ENCODE measurements at regions not wholly inside any gene's neighbourhood (a gene's known extent, or its start where the extent isn't known, plus 50 kb on each side); places are given as distances from the start of the nearest gene placed in this dataset.
"Not testable (repeated sequence)": the region's sequence is repeated elsewhere in the genome, so short reads cannot be mapped to it uniquely, and the experiment has no call there.

DNA sequence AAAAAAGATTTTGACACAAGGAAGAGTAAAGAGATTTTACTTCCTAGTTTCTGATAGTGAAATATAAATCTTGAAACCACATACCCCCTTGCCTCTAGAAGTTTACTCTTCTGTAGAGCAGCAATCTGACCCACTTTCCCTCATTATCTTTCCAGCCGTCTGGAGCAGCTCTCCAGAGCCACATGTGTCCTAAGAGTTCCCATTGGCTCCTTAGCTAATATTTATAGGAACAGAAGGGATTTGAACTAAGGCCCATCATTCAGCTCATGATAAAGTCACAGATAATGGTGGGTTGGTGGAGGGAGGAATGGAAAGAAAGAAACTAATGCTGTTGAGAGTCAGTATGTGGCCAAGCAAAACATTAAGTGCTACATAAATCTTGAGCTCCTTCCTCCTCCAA is 121.8 kb downstream of the INHBA start:
- peak in 2 of 11 donors; percentile 6 to 13 for DNase-seq (ENCODE audit: extremely low read depth in 1 of 11, low read depth in 9 of 11, low spot score in 4 of 11)

DNA sequence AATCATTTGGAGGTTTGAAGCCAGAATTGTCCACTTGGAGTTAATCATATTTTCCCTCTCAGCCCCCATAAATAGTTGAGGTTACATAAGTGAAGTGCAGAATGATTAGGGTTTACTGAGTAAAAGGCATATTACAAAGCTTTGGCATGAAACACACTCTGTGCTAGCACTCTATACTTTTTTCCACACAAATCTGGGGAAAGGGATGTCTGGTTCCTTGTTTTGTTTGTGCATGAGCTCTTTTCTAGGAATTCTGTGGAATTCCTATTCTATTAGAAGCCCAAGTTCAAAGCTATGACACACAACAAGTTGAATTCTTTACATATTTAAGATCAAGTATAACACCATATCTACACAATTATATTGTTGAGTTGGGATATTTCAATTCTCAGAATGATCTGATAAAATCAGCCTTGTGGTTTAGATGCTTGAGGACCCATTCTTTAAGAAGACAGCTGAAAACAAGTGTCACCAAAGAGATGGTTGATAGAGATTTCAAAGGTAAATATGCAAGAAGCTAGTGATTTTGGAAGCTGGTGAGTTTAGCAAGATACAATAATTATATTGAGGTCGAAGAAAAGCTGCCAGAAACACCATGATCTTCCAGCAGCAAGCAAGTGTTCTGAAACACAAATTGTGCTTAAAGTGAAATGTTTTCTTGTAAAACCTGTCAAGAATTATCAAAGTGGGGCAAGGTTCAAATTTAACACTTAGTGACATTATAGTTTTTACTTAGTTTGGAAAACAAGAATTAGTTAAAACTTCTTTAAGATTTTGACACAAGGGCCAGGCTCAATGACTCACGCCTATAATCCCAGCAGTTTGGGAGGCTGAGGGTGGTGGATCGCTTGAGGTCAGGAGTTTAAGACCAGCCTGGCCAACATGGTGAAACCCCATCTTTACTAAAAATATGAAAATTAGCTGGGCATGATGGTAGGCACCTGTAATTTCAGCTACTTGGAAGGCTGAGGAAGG is 122.6 kb downstream of the INHBA start:
- no peak for DNase-seq (ENCODE audit: extremely low read depth in 1 of 11, low read depth in 9 of 11, low spot score in 4 of 11)

DNA sequence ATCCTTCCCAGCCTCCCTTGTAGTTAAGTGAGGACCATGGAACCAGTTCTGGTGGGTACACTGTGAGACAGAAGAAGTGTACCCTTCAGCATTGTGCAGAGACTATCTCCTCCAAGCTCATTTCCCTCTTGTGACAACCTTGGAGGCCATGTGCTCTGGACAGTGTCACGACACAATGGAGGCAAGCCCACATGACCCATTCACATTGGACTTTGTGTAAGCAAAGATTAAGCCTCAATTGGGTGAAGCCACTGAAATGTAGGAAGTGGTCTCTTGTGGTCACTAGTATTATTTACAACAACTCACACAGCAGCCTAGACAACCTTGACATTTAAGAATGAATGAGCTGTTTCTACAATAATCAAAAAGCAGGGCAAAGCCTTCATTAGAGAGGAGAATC is 124.2 kb downstream of the INHBA start:
- no peak for DNase-seq (ENCODE audit: extremely low read depth in 1 of 11, low read depth in 9 of 11, low spot score in 4 of 11)

DNA sequence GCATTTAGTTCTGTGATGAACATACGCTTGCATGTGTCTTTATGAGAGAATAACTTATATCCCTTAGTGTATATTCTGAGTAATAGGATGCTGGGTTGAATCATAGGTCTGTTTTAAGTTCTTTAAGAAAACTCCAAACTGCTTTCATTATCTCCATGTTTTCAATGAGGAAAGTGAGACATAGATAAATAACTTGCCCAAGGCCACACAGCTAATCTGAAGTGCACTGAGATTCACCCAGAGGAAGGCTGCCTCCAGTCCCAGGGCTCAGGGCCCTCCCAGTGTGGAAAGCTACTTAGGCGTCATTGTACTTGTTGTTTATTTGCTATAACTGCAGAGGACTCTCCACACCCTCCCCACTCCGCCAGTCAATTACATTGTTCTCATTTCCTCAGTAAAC is 126.7 kb downstream of the INHBA start:
- DNase-seq (ENCODE audit: extremely low read depth in 1 of 11, low read depth in 9 of 11, low spot score in 4 of 11), result no peak

DNA sequence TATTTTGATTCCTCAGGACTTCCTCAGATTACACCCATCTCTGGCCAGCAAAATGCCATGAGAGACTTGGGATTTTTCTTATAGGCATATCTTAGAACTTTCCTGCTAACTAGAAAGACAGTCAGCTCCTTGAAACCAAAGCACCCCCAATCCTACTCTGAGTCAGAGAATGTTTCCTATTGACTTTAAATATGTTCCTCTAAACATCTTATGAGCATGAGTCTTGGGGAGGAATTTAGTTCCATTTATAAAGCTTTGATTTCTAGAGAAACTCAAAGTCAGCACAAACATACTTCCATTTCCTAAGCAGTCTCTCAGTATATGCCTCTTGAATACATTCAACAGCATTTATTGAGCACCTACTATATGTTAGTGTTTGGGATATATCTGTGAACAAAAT is 128.5 kb downstream of the INHBA start:
- DNase-seq (ENCODE audit: extremely low read depth in 1 of 11, low read depth in 9 of 11, low spot score in 4 of 11), result no peak

DNA sequence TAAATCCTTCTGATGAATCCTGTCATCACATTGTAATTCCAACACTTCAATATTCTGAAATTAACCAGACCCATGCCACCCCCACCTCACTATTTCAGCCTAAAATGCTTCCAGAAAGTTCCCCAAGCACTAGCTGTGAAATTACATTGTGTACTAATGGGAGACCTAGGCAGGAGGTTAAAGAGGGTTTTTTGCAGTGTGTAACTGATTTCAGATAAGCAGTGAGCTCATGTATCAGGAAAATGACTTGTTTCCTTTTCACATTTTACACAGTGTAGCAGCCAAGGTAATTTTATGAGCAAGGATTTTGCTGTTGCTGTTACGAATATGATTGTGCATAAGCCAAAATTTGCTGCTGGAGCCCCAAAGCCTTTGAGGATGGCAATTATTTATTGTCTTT is 129.0 kb downstream of the INHBA start:
- no peak for DNase-seq (ENCODE audit: extremely low read depth in 1 of 11, low read depth in 9 of 11, low spot score in 4 of 11)

DNA sequence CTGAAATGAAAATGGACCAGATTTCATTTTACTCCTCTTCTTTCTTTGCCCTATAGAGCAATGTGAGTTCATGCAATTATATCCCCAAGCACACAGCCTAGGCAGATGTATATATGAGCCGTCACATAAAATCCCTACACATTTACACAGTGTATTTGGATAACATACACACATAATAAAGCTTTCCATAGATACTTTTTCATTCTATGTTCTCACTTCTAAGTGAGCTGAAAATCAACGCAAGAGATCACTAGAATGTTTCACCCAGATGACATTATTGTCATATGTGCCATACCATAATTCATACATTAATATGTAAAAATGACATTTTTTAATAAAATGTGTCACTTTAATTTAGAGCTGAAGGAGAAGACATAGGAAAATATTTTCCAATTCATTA is 129.4 kb downstream of the INHBA start:
- no peak for DNase-seq (ENCODE audit: extremely low read depth in 1 of 11, low read depth in 9 of 11, low spot score in 4 of 11)

DNA sequence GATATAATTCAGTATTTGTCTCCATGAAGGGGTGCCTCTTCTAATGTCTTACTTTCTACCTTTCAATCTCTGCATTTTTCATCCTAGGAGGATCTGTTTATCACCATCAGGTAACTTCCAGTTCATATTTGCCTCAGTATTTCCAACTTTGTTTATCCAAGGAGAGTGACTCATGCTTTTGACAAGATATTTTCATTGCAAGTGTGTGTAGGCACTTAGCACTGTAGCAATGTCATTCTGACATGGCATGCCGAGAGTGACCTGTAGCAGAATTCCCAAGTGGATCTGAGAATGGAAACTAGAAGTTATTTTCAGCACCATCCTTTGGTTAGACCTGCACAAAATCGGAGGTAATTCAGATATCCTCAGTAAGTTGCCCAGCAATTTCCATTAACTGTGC is 129.9 kb downstream of the INHBA start:
- DNase-seq (ENCODE audit: extremely low read depth in 1 of 11, low read depth in 9 of 11, low spot score in 4 of 11), result no peak

DNA sequence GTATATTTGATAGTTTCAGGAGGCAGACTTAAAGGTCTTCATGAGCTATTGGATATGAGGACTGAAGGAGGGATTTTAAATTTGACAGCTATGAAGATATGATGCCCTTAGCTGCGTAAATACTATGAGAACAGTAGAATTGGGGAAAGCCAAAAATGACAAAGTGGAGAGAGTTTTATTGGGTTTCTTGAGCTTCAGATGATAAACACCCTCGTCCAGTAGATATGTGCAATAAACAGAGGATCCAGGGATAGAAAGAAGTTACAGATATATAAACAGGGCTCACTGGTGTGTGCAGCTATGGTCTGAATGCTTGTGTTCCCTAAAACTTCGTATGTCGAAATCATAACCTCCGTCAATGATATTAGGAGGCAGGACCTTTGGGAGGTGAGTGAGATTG is 131.3 kb downstream of the INHBA start:
- no peak for DNase-seq (ENCODE audit: extremely low read depth in 1 of 11, low read depth in 9 of 11, low spot score in 4 of 11)

DNA sequence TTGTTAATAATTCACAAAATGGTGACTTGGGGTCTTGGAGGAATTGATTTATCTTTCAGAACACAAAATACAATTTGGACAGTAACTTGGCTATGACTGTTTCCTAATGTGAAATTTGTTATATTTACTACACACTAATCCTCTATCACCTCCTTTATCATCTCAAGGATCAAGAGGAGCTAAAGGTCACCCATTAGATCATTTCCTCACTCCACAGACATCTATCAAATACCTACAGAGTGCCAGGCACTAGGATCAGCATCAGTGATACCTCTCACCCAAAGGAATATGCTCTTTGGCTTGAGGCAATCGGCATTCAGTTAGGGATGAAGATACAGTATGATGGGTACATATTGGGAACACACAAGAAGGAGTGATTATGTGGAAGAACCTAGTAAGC is 132.1 kb downstream of the INHBA start:
- DNase-seq (ENCODE audit: extremely low read depth in 1 of 11, low read depth in 9 of 11, low spot score in 4 of 11), result no peak

DNA sequence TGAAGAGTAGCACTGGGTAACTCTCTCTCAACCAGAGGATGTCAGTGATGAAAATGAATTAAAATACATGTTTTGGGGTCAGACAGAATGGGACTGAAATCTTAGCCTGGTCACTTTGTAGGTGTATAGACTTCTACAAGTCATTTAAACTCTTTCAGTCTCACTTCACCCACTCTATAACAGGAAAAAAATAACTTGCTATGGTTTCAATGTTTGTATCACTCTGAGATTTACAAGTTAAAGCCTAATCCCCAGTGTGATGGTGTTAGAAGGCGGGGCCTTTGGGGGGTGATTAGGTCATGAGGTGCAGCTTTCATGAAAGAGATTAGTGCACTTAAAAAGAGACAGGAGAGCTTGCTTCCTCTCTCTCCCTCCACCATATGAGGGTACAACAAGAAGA is 134.8 kb downstream of the INHBA start:
- no peak for DNase-seq (ENCODE audit: extremely low read depth in 1 of 11, low read depth in 9 of 11, low spot score in 4 of 11)

DNA sequence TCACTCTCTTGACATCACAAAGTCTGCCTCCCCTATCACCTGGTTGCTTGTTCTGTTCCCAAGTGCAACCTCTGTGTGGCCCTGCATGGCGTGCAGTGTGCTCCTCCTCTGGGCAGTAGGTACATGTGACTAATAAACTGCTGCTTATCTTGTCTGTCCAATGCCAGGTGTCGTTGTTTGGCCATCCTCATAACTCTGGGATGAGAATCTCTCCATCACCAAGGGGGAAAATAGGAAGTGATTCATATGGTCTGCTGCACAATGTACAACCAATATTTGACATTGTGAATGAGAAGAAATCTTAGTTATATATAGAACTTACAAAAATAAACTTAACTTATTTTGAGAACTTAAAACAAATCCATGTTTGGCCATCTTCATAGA is 135.2 kb downstream of the INHBA start:
- no peak for DNase-seq (ENCODE audit: extremely low read depth in 1 of 11, low read depth in 9 of 11, low spot score in 4 of 11)

DNA sequence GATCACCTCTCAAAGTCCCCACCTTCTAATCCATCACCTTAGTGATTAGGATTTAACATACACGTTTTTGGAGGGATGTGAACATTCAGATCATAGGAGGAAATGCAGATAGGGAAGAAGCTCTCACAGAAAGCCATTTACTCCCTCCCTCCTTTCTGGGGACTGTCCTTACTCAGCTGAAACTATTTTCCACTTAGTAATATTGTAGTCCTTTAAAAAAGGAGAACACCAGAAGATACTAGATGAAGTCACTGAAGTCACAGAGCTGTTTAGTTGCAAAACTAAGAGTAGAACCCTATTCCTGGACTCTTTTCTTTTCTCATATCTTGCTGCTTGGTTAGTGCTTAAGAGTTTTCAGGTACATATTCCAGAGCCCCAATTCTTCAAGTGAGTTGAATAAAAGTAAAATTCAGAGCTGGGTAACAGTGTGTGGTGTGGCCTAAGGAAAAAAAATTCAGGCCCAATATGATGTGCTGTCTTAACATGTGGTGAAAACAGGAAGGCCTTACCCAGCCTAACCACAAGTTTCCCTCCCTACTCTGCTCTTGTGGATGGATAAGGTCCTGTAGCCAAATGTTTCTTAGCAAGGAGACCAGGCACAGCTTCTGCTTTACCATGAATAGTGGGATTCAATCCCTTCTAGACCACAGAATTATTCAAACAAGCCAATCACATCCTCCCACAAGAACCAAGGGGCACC is 135.7 kb downstream of the INHBA start:
- no peak for DNase-seq (ENCODE audit: extremely low read depth in 1 of 11, low read depth in 9 of 11, low spot score in 4 of 11)

DNA sequence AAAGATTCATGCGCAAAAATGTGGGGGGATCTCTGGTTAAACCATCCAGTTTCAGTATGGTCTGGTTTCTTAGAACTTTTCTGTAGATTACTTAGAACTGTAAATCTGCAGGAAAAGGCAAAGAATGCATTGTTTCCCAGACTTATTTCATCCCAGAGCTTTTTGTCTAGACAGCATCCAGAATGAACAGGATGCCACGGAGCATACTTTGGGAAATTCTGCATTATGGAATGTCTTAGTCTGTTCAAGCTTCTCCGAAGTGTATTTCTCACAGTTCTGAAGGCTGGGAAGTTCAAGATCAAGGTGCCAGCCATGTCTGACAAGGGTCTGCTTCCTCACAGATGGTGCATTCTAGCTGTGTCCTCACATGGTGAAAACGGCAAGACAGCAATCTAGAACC is 136.3 kb downstream of the INHBA start:
- no peak for DNase-seq (ENCODE audit: extremely low read depth in 1 of 11, low read depth in 9 of 11, low spot score in 4 of 11)

DNA sequence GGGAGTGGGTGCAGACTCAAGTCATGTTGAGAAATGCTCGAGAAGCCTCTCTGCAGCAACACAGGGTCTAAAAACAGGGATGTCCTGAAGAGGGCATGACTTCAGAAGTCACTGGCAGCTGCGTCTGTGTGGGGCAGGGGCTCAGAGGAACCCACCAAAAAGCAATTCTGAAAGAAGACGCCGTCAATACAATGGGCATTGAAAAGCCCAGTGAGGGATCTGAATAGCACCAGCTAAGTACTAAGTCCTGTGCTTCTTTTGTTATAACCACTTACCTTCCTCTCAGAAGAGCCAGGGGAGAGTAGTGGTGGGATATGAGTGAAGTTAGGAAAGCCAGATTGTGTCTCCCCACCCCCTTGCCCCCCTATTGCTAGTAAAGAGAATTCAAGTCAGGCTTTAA is 137.2 kb downstream of the INHBA start:
- DNase-seq (ENCODE audit: extremely low read depth in 1 of 11, low read depth in 9 of 11, low spot score in 4 of 11), result no peak

DNA sequence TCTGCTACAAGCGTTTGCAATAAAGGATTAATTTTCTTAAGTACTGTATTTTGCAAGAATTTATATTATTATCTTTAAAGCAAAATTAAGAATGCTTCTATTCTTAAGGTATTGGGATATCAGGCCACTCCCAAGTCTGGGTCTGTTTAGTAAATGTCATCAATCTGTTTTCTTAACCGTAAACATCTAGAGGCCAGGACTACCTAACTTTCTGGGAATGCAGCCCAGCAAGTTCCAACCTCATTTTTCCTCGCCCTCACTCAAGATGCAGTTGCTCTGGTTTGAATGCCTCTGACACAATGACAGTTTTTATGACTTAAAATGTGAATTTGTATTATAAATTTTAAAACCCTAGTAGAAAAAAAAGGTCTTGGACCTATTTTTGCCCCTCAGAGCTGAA is 143.5 kb downstream of the INHBA start:
- no peak for DNase-seq (ENCODE audit: extremely low read depth in 1 of 11, low read depth in 9 of 11, low spot score in 4 of 11)

DNA sequence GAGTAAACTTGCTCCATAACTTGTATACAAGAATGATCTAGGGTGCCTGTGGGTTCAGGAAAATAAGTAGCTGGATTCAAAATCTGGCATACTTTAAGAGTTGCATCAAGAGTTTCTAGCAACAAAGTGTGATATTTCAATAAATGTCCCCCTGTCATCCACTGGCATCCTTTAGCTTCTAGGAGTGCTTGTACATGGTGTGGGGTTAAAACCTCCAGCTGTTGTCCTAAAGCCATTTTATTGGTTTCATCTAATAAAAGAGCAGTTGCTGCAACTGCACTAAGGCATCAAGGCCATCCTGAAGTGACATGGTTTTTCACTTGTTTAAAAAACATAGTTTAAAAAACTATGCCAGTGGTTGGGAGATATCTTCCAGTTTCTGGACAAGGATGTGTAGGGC is 148.4 kb downstream of the INHBA start:
- DNase-seq (ENCODE audit: extremely low read depth in 1 of 11, low read depth in 9 of 11, low spot score in 4 of 11), result no peak

DNA sequence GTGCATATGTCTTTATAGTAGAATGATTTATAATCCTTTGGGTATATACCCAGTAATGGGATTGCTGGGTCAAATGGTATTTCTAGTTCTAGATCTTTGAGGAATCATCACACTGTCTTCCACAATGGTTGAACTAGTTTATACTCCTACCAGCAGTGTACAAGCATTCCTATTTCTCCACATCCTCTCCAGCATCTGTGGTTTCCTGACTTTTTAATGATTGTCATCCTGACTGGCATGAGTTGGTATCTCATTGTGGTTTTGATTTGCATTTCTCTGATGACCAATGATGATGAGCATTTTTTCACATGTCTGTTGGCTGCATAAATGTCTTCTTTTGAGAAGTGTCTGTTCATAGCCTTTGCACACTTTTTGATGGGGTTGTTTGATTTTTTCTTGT is 152.8 kb downstream of the INHBA start:
- DNase-seq (ENCODE audit: extremely low read depth in 1 of 11, low read depth in 9 of 11, low spot score in 4 of 11), result not testable (repeated sequence)

DNA sequence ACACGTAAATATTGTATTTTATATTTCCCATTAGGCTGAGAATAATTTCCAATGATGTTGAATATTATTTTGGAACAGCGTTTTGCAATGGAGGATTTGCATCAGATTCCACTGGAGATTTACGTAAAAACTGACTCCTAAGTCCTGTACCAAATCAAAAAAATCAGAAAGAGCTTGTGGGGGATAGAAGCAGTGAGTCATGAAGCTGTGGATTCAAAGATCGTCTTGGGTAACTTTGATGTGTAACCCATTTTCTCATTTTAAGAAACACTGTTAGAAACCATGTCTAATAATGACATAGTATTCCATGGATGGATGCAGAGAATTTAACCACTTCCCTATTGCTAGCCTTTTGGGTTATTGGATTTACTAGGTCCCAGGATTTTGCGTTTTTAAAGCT is 158.6 kb downstream of the INHBA start:
- no peak for DNase-seq (ENCODE audit: extremely low read depth in 1 of 11, low read depth in 9 of 11, low spot score in 4 of 11)

DNA sequence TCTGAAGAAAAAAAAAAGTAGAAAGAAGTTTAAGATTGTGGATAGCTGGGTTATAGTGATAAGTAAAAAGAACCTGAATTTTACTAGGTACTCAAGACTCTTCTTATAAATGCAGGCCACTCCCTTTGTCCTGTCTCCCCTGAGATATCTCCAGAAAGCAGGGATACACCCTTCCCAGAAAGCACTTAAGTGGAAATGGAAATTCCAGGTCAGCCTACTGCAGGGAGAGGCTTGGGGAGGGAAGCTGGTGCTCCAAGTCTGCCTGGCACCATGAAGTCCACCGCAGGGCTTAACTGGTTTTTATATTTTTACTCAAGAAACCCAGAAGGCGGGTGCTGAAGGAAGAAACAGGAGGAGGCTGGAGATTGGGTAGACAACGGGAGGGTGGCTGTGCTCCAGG is 162.3 kb downstream of the INHBA start:
- no peak for DNase-seq (ENCODE audit: extremely low read depth in 1 of 11, low read depth in 9 of 11, low spot score in 4 of 11)

Measured in renal cortex interstitium (tissue), 11 donors.